Activated CD4-positive, alpha-beta T cell treated with anti-CD3 and anti-CD28 coated beads, Interleukin-2, amount 10 ng/mL, durations not matched to agents 7 days and 5 days (primary cell): ENCODE measurements at regions not wholly inside any gene's neighbourhood (a gene's known extent, or its start where the extent isn't known, plus 50 kb on each side); places are given as distances from the start of the nearest gene placed in this dataset.

Experiments
- CTCF ChIA-PET: fragments of 350-600 bp; sonication (Branson Sonifier 250); formaldehyde crosslinking; loops from one replicate; lab custom pipeline; 2021; ENCODE audit warnings: antibody characterized with exemption; lab: Charles Lee
- POLR2A ChIA-PET: fragments of 350-600 bp; sonication (Branson Sonifier 250); formaldehyde crosslinking; loops from one replicate; lab custom pipeline; 2021; ENCODE audit warnings: antibody characterized with exemption; lab: Charles Lee
- DNase-seq: peaks from one replicate; pipeline ENCODE4 v3.0.0-alpha.2; 2020
- H3K27ac Mint-ChIP-seq: one replicate; pipeline ENCODE4 v1.8.0; 2021; ENCODE audit warnings: mild to moderate bottlenecking, moderate library complexity, mixed read lengths
- H3K27me3 Mint-ChIP-seq: one replicate; pipeline ENCODE4 v1.8.0; 2021; ENCODE audit warnings: mixed read lengths
- H3K36me3 Mint-ChIP-seq: one replicate; pipeline ENCODE4 v1.8.0; 2021; ENCODE audit warnings: low read depth, mixed read lengths
- H3K4me1 Mint-ChIP-seq: one replicate; pipeline ENCODE4 v1.8.0; 2021; ENCODE audit warnings: mixed read lengths
- H3K4me3 Mint-ChIP-seq: one replicate; pipeline ENCODE4 v1.8.0; 2021; ENCODE audit warnings: mild to moderate bottlenecking, moderate library complexity, mixed read lengths
- H3K9me3 Mint-ChIP-seq: one replicate; pipeline ENCODE4 v1.8.0; 2021; ENCODE audit warnings: mixed read lengths

- no peak overlapping the region for H3K4me3 Mint-ChIP-seq
- no peak for DNase-seq
- peaks cover 10% of the 10 kb centered on the region for H3K9me3 Mint-ChIP-seq
- CTCF ChIA-PET, result no interaction called here
- H3K4me1 Mint-ChIP-seq, result no peaks in the 10 kb centered on the region
- no peaks in the 10 kb centered on the region for H3K36me3 Mint-ChIP-seq
- POLR2A ChIA-PET, result no interaction called here
- no peak overlapping the region for H3K27ac Mint-ChIP-seq
- H3K27me3 Mint-ChIP-seq, result peaks cover 10% of the 10 kb centered on the region
Measured at GRCh38 chr11:2083411-2083810, 55.8 kb downstream of the IGF2 start.

DNA sequence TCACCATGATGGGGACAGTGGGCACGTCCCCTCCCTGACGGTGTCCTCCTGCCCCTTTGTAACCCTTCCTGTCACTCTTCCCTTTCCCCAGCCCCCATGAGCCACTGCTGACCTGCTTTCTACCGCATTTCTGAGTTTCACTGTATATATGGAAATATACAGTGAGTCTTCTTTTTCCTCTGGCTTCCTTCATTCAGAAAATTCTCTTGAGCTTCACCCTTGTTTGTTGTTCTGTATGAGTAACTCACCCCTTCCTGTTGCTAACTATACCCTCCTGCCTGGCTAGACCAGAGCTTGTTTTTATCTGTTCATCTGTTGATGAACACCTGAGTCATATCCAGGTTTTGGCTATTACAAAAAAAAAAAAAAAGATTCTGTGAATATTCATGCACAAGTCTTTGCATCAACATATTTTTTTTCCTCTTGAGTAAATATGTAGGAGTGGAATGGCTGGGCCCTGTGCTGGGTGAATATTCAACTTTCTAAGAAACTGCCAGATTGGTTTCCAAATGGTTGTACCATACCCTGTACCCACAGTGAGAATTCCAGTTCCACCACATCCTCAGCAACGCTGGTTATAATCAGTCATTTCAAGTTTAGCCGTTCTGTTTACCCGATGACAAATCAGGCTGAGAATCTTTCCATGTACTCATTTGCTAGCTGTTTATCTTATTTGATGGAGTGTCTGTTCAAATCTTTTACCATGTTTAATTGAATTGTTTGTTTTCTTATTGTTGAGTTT, 62.0 kb downstream of the IGF2 start:
- no peaks in the 10 kb centered on the region for H3K36me3 Mint-ChIP-seq
- H3K4me3 Mint-ChIP-seq, result no peak overlapping the region
- POLR2A ChIA-PET, result interaction anchor here (0.7 kb wide), 1 partner anchor 24 kb away, joined by 3 read pairs; no protein-coding TSS in a partner anchor
- peaks cover 12% of the 10 kb centered on the region for H3K27me3 Mint-ChIP-seq
- CTCF ChIA-PET, result interaction anchor here (0.6 to 1.3 kb wide), 5 partner anchors 8 to 253 kb away, joined by 3 to 4 read pairs (median 3); no protein-coding TSS in a partner anchor
- H3K4me1 Mint-ChIP-seq, result peaks cover 14% of the 10 kb centered on the region
- H3K9me3 Mint-ChIP-seq, result no peaks in the 10 kb centered on the region
- peak; percentile 34 for DNase-seq
- H3K27ac Mint-ChIP-seq, result peak overlapping the region; percentile 71

- Mint-ChIP-seq H3K27ac (peak overlapping the region; percentile 22), H3K36me3 (no peaks in the 10 kb centered on the region), H3K4me3 (no peak overlapping the region), H3K4me1 (peaks cover 14% of the 10 kb centered on the region), H3K9me3 (no peaks in the 10 kb centered on the region), H3K27me3 (peaks cover 12% of the 10 kb centered on the region)
- CTCF ChIA-PET, result interaction anchor here (0.6 kb wide), 1 partner anchor 75 kb away, joined by 3 read pairs; no protein-coding TSS in a partner anchor
- POLR2A ChIA-PET, result interaction anchor here (0.7 kb wide), 1 partner anchor 25 kb away, joined by 3 read pairs; no protein-coding TSS in a partner anchor
- no peak for DNase-seq
Measured at GRCh38 chr11:2076441-2076840, 62.7 kb downstream of the IGF2 start.

- H3K9me3 Mint-ChIP-seq, result no peaks in the 10 kb centered on the region
- POLR2A ChIA-PET, result no interaction called here
- no peak for DNase-seq
- no peak overlapping the region for H3K27ac Mint-ChIP-seq
- no peaks in the 10 kb centered on the region for H3K36me3 Mint-ChIP-seq
- peaks cover 14% of the 10 kb centered on the region for H3K4me1 Mint-ChIP-seq
- peaks cover 7% of the 10 kb centered on the region for H3K27me3 Mint-ChIP-seq
- H3K4me3 Mint-ChIP-seq, result no peak overlapping the region
- CTCF ChIA-PET, result interaction anchor here (1.2 kb wide), 1 partner anchor 15 kb away, joined by 4 read pairs; no protein-coding TSS in a partner anchor
Measured at GRCh38 chr11:2074266-2074825, 64.8 kb downstream of the IGF2 start.

DNA sequence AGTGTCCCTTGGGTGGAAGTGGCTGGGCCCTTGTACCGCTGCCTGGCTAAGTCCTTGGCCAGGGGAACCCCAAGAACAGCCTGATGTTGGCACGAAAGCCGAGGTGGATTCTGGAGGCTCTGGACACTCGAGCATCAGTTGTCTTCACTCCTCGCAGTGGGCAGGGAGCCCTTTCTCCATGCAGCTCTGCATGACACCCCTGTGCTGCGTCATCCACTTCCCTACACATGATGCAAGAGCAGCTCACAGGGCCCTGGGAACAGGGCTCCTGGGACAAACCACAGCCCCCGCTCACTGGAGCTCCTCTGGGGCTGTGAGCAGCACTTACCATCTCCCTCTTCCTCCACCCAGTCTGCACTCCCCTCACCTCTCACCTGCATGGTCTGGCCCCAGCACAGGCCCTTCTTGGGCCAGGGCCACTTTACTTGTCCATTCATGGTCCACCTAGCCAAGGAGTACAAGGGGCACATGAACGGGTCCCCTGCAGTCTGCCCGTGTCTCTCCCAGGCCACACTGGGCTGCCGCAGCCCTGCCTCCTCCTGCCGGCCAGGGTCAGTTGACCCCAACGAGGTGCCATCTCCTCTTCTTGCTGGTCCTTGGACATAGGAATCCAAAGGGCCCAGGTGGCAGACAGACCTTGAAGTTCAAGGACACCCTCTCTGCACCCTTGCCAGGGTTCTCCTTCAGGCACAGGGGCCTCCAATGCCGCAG, 66.5 kb downstream of the IGF2 start:
- Mint-ChIP-seq H3K4me3 (no peak overlapping the region), H3K9me3 (no peaks in the 10 kb centered on the region), H3K4me1 (peaks cover 10% of the 10 kb centered on the region), H3K27me3 (peaks cover 5% of the 10 kb centered on the region), H3K27ac (no peak overlapping the region), H3K36me3 (no peaks in the 10 kb centered on the region)
- POLR2A ChIA-PET, result no interaction called here
- DNase-seq, result no peak
- CTCF ChIA-PET, result no interaction called here

- CTCF ChIA-PET, result interaction anchor here (1.6 kb wide), 1 partner anchor 36 kb away, joined by 4 read pairs; no protein-coding TSS in a partner anchor
- DNase-seq, result no peak
- Mint-ChIP-seq H3K36me3 (no peaks in the 10 kb centered on the region), H3K4me3 (no peak overlapping the region), H3K27ac (no peak overlapping the region), H3K9me3 (no peaks in the 10 kb centered on the region), H3K4me1 (peaks cover 2% of the 10 kb centered on the region), H3K27me3 (peaks cover 5% of the 10 kb centered on the region)
- POLR2A ChIA-PET, result no interaction called here
Measured at GRCh38 chr11:2071748-2072385, 67.3 kb downstream of the IGF2 start.
